CD4-positive, alpha-beta T cell (primary cell): ENCODE measurements at regions not wholly inside any gene's neighbourhood (a gene's known extent, or its start where the extent isn't known, plus 50 kb on each side); places are given as distances from the start of the nearest gene placed in this dataset.

Source experiments
- ATAC-seq: fragments of 200-7000 bp; cut with Tn5 transposase; one replicate; pipeline ENCODE4 v1.10.0; 2022; ENCODE audit warnings: mild to moderate bottlenecking; ENCODE audit not compliant: poor library complexity
- CTCF ChIA-PET: fragments of 350-600 bp; sonication (Branson Sonifier 250); formaldehyde crosslinking; loops from one replicate; lab custom pipeline; 2021; ENCODE audit warnings: antibody characterized with exemption, inconsistent platforms; lab: Charles Lee
- POLR2A ChIA-PET: fragments of 350-600 bp; sonication (Branson Sonifier 250); formaldehyde crosslinking; loops from one replicate; lab custom pipeline; 2021; ENCODE audit warnings: antibody characterized with exemption, inconsistent platforms; lab: Charles Lee
- DNase-seq, 14 experiments: peaks; one replicate each; pipeline ENCODE4 v3.0.0-alpha.2; 2013 to 2020; ENCODE audit warnings: mixed read lengths in 2 of 14
- H3K27ac ChIP-seq, 2 donors: one replicate each; pipeline versions ENCODE4 v1.5.1 to v1.7.0; 2013; ENCODE audit warnings: low read length in 2 of 2, low read depth in 1 of 2, mild to moderate bottlenecking in 1 of 2
- H3K27me3 ChIP-seq, 2 experiments: 1 replicate in 1 of 2; 2 replicates in 1 of 2; pipeline versions ENCODE4 v1.6.1 to v1.7.0; 2013; ENCODE audit warnings: low read length in 2 of 2, control low read depth in 1 of 2, mild to moderate bottlenecking in 1 of 2, moderate library complexity in 1 of 2; ENCODE audit not compliant: insufficient read depth in 2 of 2, control insufficient read depth in 1 of 2
- H3K36me3 ChIP-seq: one replicate; pipeline ENCODE4 v1.6.1; 2013; ENCODE audit warnings: low read length, control low read depth; ENCODE audit not compliant: insufficient read depth
- H3K4me1 ChIP-seq: one replicate; pipeline ENCODE4 v1.6.1; 2013; ENCODE audit warnings: low read length, control low read depth; ENCODE audit not compliant: insufficient read depth
- H3K4me3 ChIP-seq: one replicate; pipeline ENCODE4 v1.5.1; 2013; ENCODE audit warnings: mild to moderate bottlenecking, low read length, moderate library complexity
- H3K9me3 ChIP-seq, 2 experiments: 1 replicate in 1 of 2; 2 replicates in 1 of 2; pipeline versions ENCODE4 v1.6.1 to v1.7.0; 2013; ENCODE audit warnings: low read length in 2 of 2, mild to moderate bottlenecking in 2 of 2, control low read depth in 1 of 2, moderate library complexity in 1 of 2; ENCODE audit not compliant: control insufficient read depth in 1 of 2, insufficient read depth in 1 of 2
- H3K27ac Mint-ChIP-seq: one replicate; pipeline ENCODE4 v1.8.0; 2020; ENCODE audit warnings: mixed read lengths
- H3K27me3 Mint-ChIP-seq: one replicate; pipeline ENCODE4 v1.8.0; 2021; ENCODE audit warnings: mixed read lengths
- H3K36me3 Mint-ChIP-seq: one replicate; pipeline ENCODE4 v1.8.0; 2021; ENCODE audit warnings: low read depth, mixed read lengths
- H3K4me1 Mint-ChIP-seq: one replicate; pipeline ENCODE4 v1.8.0; 2021; ENCODE audit warnings: low read depth, mixed read lengths
- H3K4me3 Mint-ChIP-seq: one replicate; pipeline ENCODE4 v1.8.0; 2020; ENCODE audit warnings: mild to moderate bottlenecking, mixed read lengths
- H3K9me3 Mint-ChIP-seq: one replicate; pipeline ENCODE4 v1.8.0; 2020; ENCODE audit warnings: mixed read lengths
- CTCF ChIP-seq: fragments of 200-600 bp; IDR thresholded peaks from one replicate; pipeline ENCODE4 v1.8.0; 2022; ENCODE audit warnings: antibody characterized with exemption, mild to moderate bottlenecking
- intact Hi-C, 2 experiments: fragments of 100-400 bp; cut with DNase I in 1 of 2; cut with micrococcal nuclease in 1 of 2; formaldehyde crosslinking; loops; one replicate each; pipeline versions ENCODE4 v1.15.1 to v1.9.0; 2023 to 2025; cut with DNase I, micrococcal nuclease

- Histone ChIP-seq H3K4me3 (no peak overlapping the region), H3K27me3 (peaks cover 0 to 3% of the 10 kb centered on the region in 2 experiments), H3K36me3 (no peaks in the 10 kb centered on the region), H3K9me3 (peaks cover 0 to 3% of the 10 kb centered on the region in 2 experiments), H3K4me1 (no peaks in the 10 kb centered on the region), H3K27ac (no peak overlapping the region)
- POLR2A ChIA-PET = no interaction called here
- no peak for TF ChIP-seq CTCF
- CTCF ChIA-PET = interaction anchor here (0.6 kb wide), 1 partner anchor 1421 kb away, joined by 3 read pairs; no protein-coding TSS in a partner anchor
- no peaks in the 10 kb centered on the region for H3K4me1 Mint-ChIP-seq
- H3K36me3 Mint-ChIP-seq = no peaks in the 10 kb centered on the region
- ATAC-seq (no peak), DNase-seq (no peak)
- no peaks in the 10 kb centered on the region for H3K9me3 Mint-ChIP-seq
- intact Hi-C loops = no loop called here
- H3K27me3 Mint-ChIP-seq = no peaks in the 10 kb centered on the region
- H3K27ac Mint-ChIP-seq = no peak overlapping the region
- H3K4me3 Mint-ChIP-seq = no peak overlapping the region
Measured at GRCh38 chr3:135792174-135792573, 173.4 kb upstream of the PPP2R3A start.

GRCh38 chr3:135792858-135793475 is 172.6 kb upstream of the PPP2R3A start:
- CTCF ChIA-PET = interaction anchor here (0.6 kb wide), 1 partner anchor 1420 kb away, joined by 3 read pairs; no protein-coding TSS in a partner anchor
- H3K4me1 ChIP-seq = no peaks in the 10 kb centered on the region
- H3K4me3 ChIP-seq = no peak overlapping the region
- H3K27me3 ChIP-seq = peaks cover 0 to 3% of the 10 kb centered on the region in 2 experiments
- Mint-ChIP-seq H3K27me3 (no peaks in the 10 kb centered on the region), H3K27ac (no peak overlapping the region), H3K4me3 (no peak overlapping the region), H3K9me3 (no peaks in the 10 kb centered on the region), H3K4me1 (no peaks in the 10 kb centered on the region), H3K36me3 (no peaks in the 10 kb centered on the region)
- H3K36me3 ChIP-seq = no peaks in the 10 kb centered on the region
- intact Hi-C loops = no loop called here
- no peaks in the 10 kb centered on the region for H3K9me3 ChIP-seq
- no peak for DNase-seq
- POLR2A ChIA-PET = no interaction called here
- ATAC-seq = no peak
- no peak for TF ChIP-seq CTCF
- H3K27ac ChIP-seq = no peak overlapping the region

GRCh38 chr3:135800071-135800549 is 165.4 kb upstream of the PPP2R3A start:
- no peaks in the 10 kb centered on the region for H3K9me3 Mint-ChIP-seq
- Histone ChIP-seq H3K27me3 (no peaks in the 10 kb centered on the region), H3K36me3 (no peaks in the 10 kb centered on the region), H3K4me1 (no peaks in the 10 kb centered on the region), H3K27ac (no peak overlapping the region), H3K9me3 (peaks cover 0 to 6% of the 10 kb centered on the region in 2 experiments), H3K4me3 (no peak overlapping the region)
- CTCF ChIA-PET = no interaction called here
- DNase-seq (no peak), ATAC-seq (no peak)
- H3K27ac Mint-ChIP-seq = no peak overlapping the region
- no peak overlapping the region for H3K4me3 Mint-ChIP-seq
- POLR2A ChIA-PET = no interaction called here
- intact Hi-C loops = no loop called here
- H3K27me3 Mint-ChIP-seq = no peaks in the 10 kb centered on the region
- no peaks in the 10 kb centered on the region for H3K36me3 Mint-ChIP-seq
- no peaks in the 10 kb centered on the region for H3K4me1 Mint-ChIP-seq
- TF ChIP-seq CTCF = no peak
